Parathyroid adenoma (tissue), 2 donors: ENCODE measurements at regions not wholly inside any gene's neighbourhood (a gene's known extent, or its start where the extent isn't known, plus 50 kb on each side); places are given as distances from the start of the nearest gene placed in this dataset.
"Not testable (repeated sequence)": the region's sequence is repeated elsewhere in the genome, so short reads cannot be mapped to it uniquely, and the experiment has no call there.

ENCODE experiments used
- H2AFZ ChIP-seq: fragments of 300-600 bp; sonication (generic); one replicate; pipeline ENCODE4 v1.7.0; 2017; ENCODE audit warnings: antibody characterized with exemption, mild to moderate bottlenecking
- H3K27ac ChIP-seq: fragments of 300-600 bp; sonication (generic); one replicate; pipeline ENCODE4 v1.7.0; 2017
- H3K27me3 ChIP-seq: fragments of 300-600 bp; sonication (generic); one replicate; pipeline ENCODE4 v1.7.0; 2017; ENCODE audit warnings: low read length; ENCODE audit not compliant: control insufficient read depth, insufficient read depth
- H3K36me3 ChIP-seq: fragments of 300-600 bp; sonication (generic); one replicate; pipeline ENCODE4 v1.7.0; 2017; ENCODE audit warnings: low read length; ENCODE audit not compliant: control insufficient read depth, insufficient read depth
- H3K4me1 ChIP-seq: fragments of 300-600 bp; sonication (generic); one replicate; pipeline ENCODE4 v1.7.0; 2017; ENCODE audit warnings: control low read depth
- H3K4me2 ChIP-seq: fragments of 300-600 bp; sonication (generic); one replicate; pipeline ENCODE4 v1.7.0; 2017; ENCODE audit warnings: low read length
- H3K4me3 ChIP-seq: fragments of 300-600 bp; sonication (generic); one replicate; pipeline ENCODE4 v1.7.0; 2017; ENCODE audit warnings: low read depth, low read length
- H3K79me2 ChIP-seq: fragments of 300-600 bp; sonication (generic); one replicate; pipeline ENCODE4 v1.7.0; 2017; ENCODE audit warnings: control low read depth
- H3K9ac ChIP-seq: fragments of 300-600 bp; sonication (generic); one replicate; pipeline ENCODE4 v1.7.0; 2017; ENCODE audit warnings: mild to moderate bottlenecking
- H3K9me3 ChIP-seq: fragments of 300-600 bp; sonication (generic); one replicate; pipeline ENCODE4 v1.7.0; 2017; ENCODE audit warnings: low read length; ENCODE audit not compliant: control insufficient read depth
- TF ChIP-seq, protein P1 (sequence below): fragments of 300-600 bp; sonication (generic); IDR thresholded peaks from one replicate; pipeline ENCODE4 v1.7.0; 2017; ENCODE audit warnings: antibody characterized with exemption, mild to moderate bottlenecking
- donor health status: primary hyperparathyroidism.

DNA sequence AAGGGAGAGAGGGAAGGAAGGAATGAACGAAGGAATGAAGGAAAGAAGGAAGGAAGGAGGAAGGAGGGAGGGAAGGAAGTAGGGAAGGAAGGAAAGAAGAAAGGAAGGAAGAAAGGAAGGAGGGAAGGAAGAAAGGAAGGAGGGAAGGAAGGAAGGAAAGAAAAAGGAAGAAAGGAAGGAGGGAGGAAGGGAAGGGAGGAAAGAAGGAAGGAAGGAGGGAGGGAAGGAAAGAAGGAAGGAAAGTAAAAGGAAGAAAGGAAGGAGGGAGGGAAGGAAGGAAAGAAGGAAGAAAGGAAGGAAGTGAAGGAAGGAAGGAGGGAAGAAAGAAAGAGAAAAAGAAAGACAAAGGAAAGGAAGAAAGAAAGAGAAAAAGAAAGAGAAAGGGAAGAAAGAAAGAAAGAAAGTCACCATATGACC is 442.4 kb downstream of the RBFOX1 start:
- Histone ChIP-seq H3K4me1 (no peaks in the 10 kb centered on the region), H3K79me2 (no peaks in the 10 kb centered on the region), H3K36me3 (no peaks in the 10 kb centered on the region), H3K9me3 (no peaks in the 10 kb centered on the region), H3K27ac (no peak overlapping the region), H3K4me3 (no peak overlapping the region), H3K9ac (no peak overlapping the region), H2AFZ (no peak overlapping the region), H3K27me3 (no peaks in the 10 kb centered on the region), H3K4me2 (no peak overlapping the region)
- TF ChIP-seq, protein P1, sequence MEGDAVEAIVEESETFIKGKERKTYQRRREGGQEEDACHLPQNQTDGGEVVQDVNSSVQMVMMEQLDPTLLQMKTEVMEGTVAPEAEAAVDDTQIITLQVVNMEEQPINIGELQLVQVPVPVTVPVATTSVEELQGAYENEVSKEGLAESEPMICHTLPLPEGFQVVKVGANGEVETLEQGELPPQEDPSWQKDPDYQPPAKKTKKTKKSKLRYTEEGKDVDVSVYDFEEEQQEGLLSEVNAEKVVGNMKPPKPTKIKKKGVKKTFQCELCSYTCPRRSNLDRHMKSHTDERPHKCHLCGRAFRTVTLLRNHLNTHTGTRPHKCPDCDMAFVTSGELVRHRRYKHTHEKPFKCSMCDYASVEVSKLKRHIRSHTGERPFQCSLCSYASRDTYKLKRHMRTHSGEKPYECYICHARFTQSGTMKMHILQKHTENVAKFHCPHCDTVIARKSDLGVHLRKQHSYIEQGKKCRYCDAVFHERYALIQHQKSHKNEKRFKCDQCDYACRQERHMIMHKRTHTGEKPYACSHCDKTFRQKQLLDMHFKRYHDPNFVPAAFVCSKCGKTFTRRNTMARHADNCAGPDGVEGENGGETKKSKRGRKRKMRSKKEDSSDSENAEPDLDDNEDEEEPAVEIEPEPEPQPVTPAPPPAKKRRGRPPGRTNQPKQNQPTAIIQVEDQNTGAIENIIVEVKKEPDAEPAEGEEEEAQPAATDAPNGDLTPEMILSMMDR, result no peak

DNA sequence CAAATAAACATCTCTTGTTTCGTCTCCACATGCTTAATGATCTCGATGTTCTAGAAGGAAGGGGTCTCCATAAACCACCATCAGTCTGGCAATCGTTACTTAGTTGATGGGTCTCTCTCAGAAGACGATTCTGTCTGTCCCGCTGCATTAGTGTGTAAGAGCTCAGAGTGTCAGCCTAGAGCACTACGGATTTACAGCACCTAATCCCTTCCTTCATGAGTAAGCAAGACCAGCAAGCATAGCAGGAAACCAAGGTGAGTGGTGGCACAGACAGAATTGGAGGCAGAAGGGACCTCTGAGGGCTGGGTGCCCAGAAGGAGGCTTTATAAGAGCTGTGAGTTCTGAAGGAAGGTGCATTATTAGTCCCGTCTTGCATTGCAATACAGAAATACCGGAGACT is 440.1 kb downstream of the RBFOX1 start:
- no peaks in the 10 kb centered on the region for H3K27me3 ChIP-seq
- no peaks in the 10 kb centered on the region for H3K79me2 ChIP-seq
- H3K4me1 ChIP-seq, result no peaks in the 10 kb centered on the region
- TF ChIP-seq, protein P1, result no peak
- H3K9ac ChIP-seq, result no peak overlapping the region
- no peak overlapping the region for H3K4me2 ChIP-seq
- H3K27ac ChIP-seq, result no peak overlapping the region
- H3K4me3 ChIP-seq, result no peak overlapping the region
- H2AFZ ChIP-seq, result no peak overlapping the region
- no peaks in the 10 kb centered on the region for H3K9me3 ChIP-seq
- no peaks in the 10 kb centered on the region for H3K36me3 ChIP-seq

DNA sequence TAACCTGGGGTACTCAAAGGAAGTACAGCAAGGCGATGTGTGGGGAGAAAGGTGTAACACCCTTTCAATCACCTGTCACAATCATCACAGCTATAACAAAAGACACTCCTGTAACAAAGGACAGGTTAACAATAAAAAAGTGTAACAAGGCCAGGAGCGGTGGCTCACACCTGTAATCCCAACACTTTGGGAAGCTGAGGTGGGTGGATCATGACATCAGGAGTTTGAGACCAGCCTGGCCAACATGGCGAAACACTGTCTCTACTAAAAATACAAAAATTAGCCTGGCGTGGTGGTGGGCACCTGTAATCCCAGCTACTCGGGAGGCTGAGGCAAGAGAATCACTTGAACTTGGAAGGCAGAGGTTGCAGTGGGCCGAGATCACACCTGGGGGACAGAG is 436.4 kb downstream of the RBFOX1 start:
- not testable (repeated sequence) for H2AFZ ChIP-seq, H3K27ac ChIP-seq, H3K9ac ChIP-seq, H3K27me3 ChIP-seq, H3K36me3 ChIP-seq, H3K79me2 ChIP-seq, H3K9me3 ChIP-seq, H3K4me1 ChIP-seq, H3K4me2 ChIP-seq, H3K4me3 ChIP-seq

DNA sequence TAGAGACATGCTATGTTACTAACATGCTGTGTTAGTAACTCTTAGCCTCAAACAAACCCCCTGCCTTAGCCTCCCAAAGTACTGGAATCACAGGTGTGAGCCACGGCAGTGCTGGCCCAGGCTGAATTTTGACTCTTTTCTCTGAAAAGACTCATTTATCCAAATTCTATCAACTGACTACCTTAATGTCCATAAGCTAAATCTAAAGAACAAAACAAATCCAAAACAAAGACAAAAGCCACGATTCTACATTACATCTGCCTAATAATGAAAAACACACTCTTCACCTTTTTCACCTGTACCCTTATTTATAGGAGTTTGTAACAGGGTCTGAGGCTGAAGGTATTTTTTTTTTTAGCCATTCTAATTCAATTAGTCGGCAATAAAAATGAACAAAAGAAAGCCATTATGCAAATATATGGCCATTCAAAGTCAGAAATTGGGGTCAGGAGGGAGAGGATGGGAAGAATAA is 432.5 kb downstream of the RBFOX1 start:
- no peaks in the 10 kb centered on the region for H3K36me3 ChIP-seq
- H3K4me1 ChIP-seq, result no peaks in the 10 kb centered on the region
- no peak overlapping the region for H3K27ac ChIP-seq
- TF ChIP-seq, protein P1, result no peak
- no peaks in the 10 kb centered on the region for H3K27me3 ChIP-seq
- H3K9me3 ChIP-seq, result no peaks in the 10 kb centered on the region
- no peak overlapping the region for H3K4me3 ChIP-seq
- no peak overlapping the region for H3K4me2 ChIP-seq
- no peak overlapping the region for H2AFZ ChIP-seq
- H3K9ac ChIP-seq, result no peak overlapping the region
- no peaks in the 10 kb centered on the region for H3K79me2 ChIP-seq

DNA sequence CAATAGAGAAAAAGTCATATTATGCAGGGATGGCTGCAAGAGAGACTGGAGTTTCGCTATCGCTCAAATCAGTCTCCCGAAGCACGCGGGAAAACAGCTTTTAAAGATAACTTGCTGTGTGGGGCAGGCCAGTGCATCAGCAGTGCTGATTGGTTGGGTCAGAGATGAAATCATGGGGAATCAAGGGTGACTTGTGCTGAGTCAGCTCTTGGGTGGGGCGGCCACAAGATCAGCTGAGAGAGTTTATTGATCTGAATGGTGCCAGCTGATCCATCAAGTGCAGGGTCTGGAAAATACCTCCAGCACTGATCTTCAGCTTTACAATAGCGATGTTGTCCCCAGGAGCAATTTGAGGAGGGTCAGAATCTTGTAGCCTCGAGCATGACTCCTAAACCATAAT is 430.5 kb downstream of the RBFOX1 start:
- no peaks in the 10 kb centered on the region for H3K27me3 ChIP-seq
- H3K4me3 ChIP-seq, result no peak overlapping the region
- H2AFZ ChIP-seq, result no peak overlapping the region
- no peaks in the 10 kb centered on the region for H3K36me3 ChIP-seq
- H3K9me3 ChIP-seq, result no peaks in the 10 kb centered on the region
- TF ChIP-seq, protein P1, result no peak
- H3K27ac ChIP-seq, result no peak overlapping the region
- no peak overlapping the region for H3K4me2 ChIP-seq
- no peak overlapping the region for H3K9ac ChIP-seq
- H3K79me2 ChIP-seq, result no peaks in the 10 kb centered on the region
- no peaks in the 10 kb centered on the region for H3K4me1 ChIP-seq
